ENCODE measurements at regions not wholly inside any gene's neighbourhood (a gene's known extent, or its start where the extent isn't known, plus 50 kb on each side); places are given as distances from the start of the nearest gene placed in this dataset.

DNA sequence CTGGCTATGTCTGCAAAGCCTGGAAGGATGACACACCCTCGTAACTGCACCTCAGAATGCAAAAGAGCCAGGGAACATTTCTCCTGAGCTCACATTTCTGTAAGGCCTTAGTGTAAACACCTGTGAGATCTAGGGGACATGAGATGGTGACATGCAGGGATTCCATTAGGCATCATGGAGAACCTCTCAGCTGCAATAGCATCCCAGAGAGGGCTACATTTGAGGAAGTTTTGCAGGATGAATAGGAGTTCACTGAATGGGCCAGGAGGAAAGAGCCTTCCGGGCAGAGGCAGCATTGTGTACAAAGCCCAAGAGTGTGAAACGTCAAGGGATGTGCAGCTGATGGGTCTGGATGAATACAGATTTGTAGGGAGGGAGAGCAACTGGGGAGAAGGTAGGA lies 223.0 kb upstream of the RPL38 start:
- H3K4me1 ChIP-seq (ENCODE audit: insufficient read depth, low read length) = no peaks in the 10 kb centered on the region
- ATAC-seq (no peak), DNase-seq (no peak)
- no peak overlapping the region for H3K4me2 ChIP-seq (ENCODE audit: low read length)
- no peaks in the 10 kb centered on the region for H3F3A ChIP-seq (ENCODE audit: low read length, unreplicated experiment)
- ChIA-PET CTCF (no interaction called here), POLR2A (ENCODE audit: unreplicated experiment) (no interaction called here)
- H4K20me1 ChIP-seq (ENCODE audit: low read length) = no peaks in the 10 kb centered on the region
- H3K9ac ChIP-seq (ENCODE audit: low read length) = no peak overlapping the region
- intact Hi-C loops (cut with micrococcal nuclease) = no loop called here
- no peaks in the 10 kb centered on the region for H3K9me3 ChIP-seq (ENCODE audit: low read length)
- TF ChIP-seq, protein P1, sequence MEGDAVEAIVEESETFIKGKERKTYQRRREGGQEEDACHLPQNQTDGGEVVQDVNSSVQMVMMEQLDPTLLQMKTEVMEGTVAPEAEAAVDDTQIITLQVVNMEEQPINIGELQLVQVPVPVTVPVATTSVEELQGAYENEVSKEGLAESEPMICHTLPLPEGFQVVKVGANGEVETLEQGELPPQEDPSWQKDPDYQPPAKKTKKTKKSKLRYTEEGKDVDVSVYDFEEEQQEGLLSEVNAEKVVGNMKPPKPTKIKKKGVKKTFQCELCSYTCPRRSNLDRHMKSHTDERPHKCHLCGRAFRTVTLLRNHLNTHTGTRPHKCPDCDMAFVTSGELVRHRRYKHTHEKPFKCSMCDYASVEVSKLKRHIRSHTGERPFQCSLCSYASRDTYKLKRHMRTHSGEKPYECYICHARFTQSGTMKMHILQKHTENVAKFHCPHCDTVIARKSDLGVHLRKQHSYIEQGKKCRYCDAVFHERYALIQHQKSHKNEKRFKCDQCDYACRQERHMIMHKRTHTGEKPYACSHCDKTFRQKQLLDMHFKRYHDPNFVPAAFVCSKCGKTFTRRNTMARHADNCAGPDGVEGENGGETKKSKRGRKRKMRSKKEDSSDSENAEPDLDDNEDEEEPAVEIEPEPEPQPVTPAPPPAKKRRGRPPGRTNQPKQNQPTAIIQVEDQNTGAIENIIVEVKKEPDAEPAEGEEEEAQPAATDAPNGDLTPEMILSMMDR (conservative IDR thresholded peaks at IDR 0.05; ENCODE audit: low read depth, low read length) = no peak
- TF ChIP-seq EZH2 (IDR thresholded peaks at IDR 0.05; ENCODE audit: low read length, unreplicated experiment) (no peak), EZH2phosphoT487 (IDR thresholded peaks at IDR 0.05; ENCODE audit: borderline replicate concordance, low read length) (no peak)
- H2AFZ ChIP-seq (ENCODE audit: low read length) = no peak overlapping the region
- no peak overlapping the region for H3K27ac ChIP-seq (ENCODE audit: low read length)
- H3K9me2 ChIP-seq (replicated peaks; ENCODE audit: low read length) = no peaks in the 10 kb centered on the region
- peaks cover 64% of the 10 kb centered on the region for H3K27me3 ChIP-seq (ENCODE audit: low read length)
- BruUV-seq (replicated peaks) = no TSS peak
- H3K79me2 ChIP-seq (ENCODE audit: low read length) = no peaks in the 10 kb centered on the region
- H3K36me3 ChIP-seq (ENCODE audit: low read depth, low read length) = no peaks in the 10 kb centered on the region
- no peak overlapping the region for H3K4me3 ChIP-seq (ENCODE audit: low read length)

DNA sequence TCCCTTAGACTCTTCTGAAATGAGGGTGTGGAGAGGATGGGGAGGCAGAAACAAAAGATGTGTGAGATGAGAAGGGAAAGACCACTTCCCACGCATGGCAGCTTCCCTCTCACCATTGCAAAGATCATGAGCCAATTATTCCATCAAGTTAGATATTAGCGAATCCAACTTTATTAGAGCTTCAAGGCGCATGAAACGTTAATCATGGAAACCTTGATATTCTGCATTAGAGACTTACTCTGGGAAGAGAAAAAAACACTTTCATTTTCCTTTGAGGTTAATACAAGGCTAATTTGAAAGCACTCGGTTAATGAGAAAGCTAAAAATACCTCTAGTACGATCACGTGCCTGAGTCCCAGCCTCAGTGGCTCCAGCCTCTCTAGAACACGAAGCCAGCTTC lies 220.6 kb upstream of the RPL38 start:
- Histone ChIP-seq H3K9ac (ENCODE audit: low read length) (no peak overlapping the region), H3K79me2 (ENCODE audit: low read length) (no peaks in the 10 kb centered on the region), H3K27me3 (ENCODE audit: low read length) (peaks cover 54% of the 10 kb centered on the region), H3K4me2 (ENCODE audit: low read length) (no peak overlapping the region), H3F3A (ENCODE audit: low read length, unreplicated experiment) (no peaks in the 10 kb centered on the region), H3K9me3 (ENCODE audit: low read length) (no peaks in the 10 kb centered on the region), H3K4me1 (ENCODE audit: insufficient read depth, low read length) (no peaks in the 10 kb centered on the region), H3K27ac (ENCODE audit: low read length) (no peak overlapping the region), H3K9me2 (replicated peaks; ENCODE audit: low read length) (no peaks in the 10 kb centered on the region), H3K36me3 (ENCODE audit: low read depth, low read length) (no peaks in the 10 kb centered on the region), H2AFZ (ENCODE audit: low read length) (no peak overlapping the region), H4K20me1 (ENCODE audit: low read length) (no peaks in the 10 kb centered on the region), H3K4me3 (ENCODE audit: low read length) (no peak overlapping the region)
- intact Hi-C loops (cut with micrococcal nuclease) = no loop called here
- ChIA-PET CTCF (no interaction called here), POLR2A (ENCODE audit: unreplicated experiment) (no interaction called here)
- ATAC-seq (no peak), DNase-seq (no peak)
- no peak for TF ChIP-seq EZH2 (IDR thresholded peaks at IDR 0.05; ENCODE audit: low read length, unreplicated experiment)
- no peak for TF ChIP-seq EZH2phosphoT487 (IDR thresholded peaks at IDR 0.05; ENCODE audit: borderline replicate concordance, low read length)
- TF ChIP-seq, protein P1 (conservative IDR thresholded peaks at IDR 0.05; ENCODE audit: low read depth, low read length) = no peak
- BruUV-seq (replicated peaks) = no TSS peak

DNA sequence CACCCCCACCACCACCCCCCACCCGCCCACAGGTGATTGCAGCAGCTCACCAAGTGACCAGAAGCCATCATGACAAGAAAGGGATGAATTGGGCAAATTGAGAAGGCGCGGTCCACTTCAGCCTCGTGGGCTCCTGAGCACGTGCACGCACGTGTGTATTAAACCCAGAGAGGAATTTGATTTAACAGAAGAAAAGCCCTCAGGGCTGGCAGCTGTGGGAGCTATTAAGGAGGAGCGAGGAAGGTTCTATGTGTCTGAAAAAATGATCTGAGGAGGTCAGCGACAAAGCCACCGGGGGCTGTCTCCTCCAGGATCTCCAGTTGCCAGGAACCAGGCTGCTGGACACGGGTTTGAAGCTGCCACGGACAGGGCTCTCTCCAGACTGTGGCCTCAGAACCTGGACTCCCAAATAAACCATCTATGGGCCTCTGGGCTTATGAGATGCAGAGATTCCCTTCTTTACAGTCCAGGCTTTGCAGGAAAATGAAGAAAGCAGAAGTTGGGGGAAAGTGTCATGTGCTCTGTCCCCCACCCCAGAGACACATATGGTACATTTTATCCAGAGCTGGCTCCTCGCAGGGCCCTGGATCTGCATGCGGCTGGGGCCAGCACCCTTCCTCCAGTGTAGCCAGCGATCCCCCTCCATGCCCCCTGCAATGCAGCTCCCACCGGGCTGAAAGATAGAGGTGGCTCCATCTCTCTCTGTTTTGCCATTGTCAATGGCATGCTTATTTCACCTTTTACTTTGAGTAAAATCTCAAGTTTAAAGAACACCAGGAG lies 219.7 kb upstream of the RPL38 start:
- POLR2A ChIA-PET (ENCODE audit: unreplicated experiment) = no interaction called here

More for the DNA sequence above, 219.7 kb upstream of the RPL38 start:
- no peaks in the 10 kb centered on the region for H3K79me2 ChIP-seq (ENCODE audit: low read length)
- no TSS peak for BruUV-seq (replicated peaks)
- H3K9ac ChIP-seq (ENCODE audit: low read length) = no peak overlapping the region
- no peaks in the 10 kb centered on the region for H3K36me3 ChIP-seq (ENCODE audit: low read depth, low read length)
- CTCF ChIA-PET = no interaction called here
- no peak overlapping the region for H3K4me2 ChIP-seq (ENCODE audit: low read length)
- no peak overlapping the region for H3K27ac ChIP-seq (ENCODE audit: low read length)
- H3K4me3 ChIP-seq (ENCODE audit: low read length) = no peak overlapping the region
- TF ChIP-seq EZH2phosphoT487 (IDR thresholded peaks at IDR 0.05; ENCODE audit: borderline replicate concordance, low read length) (no peak), EZH2 (IDR thresholded peaks at IDR 0.05; ENCODE audit: low read length, unreplicated experiment) (no peak)
- TF ChIP-seq, protein P1 (conservative IDR thresholded peaks at IDR 0.05; ENCODE audit: low read depth, low read length) = no peak
- H4K20me1 ChIP-seq (ENCODE audit: low read length) = no peaks in the 10 kb centered on the region
- peaks cover 50% of the 10 kb centered on the region for H3K27me3 ChIP-seq (ENCODE audit: low read length)
- no peak overlapping the region for H2AFZ ChIP-seq (ENCODE audit: low read length)
- DNase-seq (no peak), ATAC-seq (no peak)
- intact Hi-C loops (cut with micrococcal nuclease) = no loop called here
- no peaks in the 10 kb centered on the region for H3K4me1 ChIP-seq (ENCODE audit: insufficient read depth, low read length)
- H3F3A ChIP-seq (ENCODE audit: low read length, unreplicated experiment) = no peaks in the 10 kb centered on the region
- no peaks in the 10 kb centered on the region for H3K9me2 ChIP-seq (replicated peaks; ENCODE audit: low read length)
- no peaks in the 10 kb centered on the region for H3K9me3 ChIP-seq (ENCODE audit: low read length)

All from PC-3 (cell line).